ENCODE measurements at regions not wholly inside any gene's neighbourhood (a gene's known extent, or its start where the extent isn't known, plus 50 kb on each side); places are given as distances from the start of the nearest gene placed in this dataset.

GRCh38 chr6:4638641-4639040 lies 137.6 kb upstream of the CDYL start:
- TF ChIP-seq SIN3A (IDR thresholded peaks at IDR 0.05; ENCODE audit: borderline replicate concordance, insufficient read depth, low read length) (no peak), POLR2AphosphoS5 (IDR thresholded peaks at IDR 0.05; ENCODE audit: low read depth, low read length) (no peak), FOXP2 (optimal IDR thresholded peaks at IDR 0.05; ENCODE audit: borderline replicate concordance, extremely low read depth, extremely low read length, insufficient read depth) (no peak)
- TF ChIP-seq, protein P1, sequence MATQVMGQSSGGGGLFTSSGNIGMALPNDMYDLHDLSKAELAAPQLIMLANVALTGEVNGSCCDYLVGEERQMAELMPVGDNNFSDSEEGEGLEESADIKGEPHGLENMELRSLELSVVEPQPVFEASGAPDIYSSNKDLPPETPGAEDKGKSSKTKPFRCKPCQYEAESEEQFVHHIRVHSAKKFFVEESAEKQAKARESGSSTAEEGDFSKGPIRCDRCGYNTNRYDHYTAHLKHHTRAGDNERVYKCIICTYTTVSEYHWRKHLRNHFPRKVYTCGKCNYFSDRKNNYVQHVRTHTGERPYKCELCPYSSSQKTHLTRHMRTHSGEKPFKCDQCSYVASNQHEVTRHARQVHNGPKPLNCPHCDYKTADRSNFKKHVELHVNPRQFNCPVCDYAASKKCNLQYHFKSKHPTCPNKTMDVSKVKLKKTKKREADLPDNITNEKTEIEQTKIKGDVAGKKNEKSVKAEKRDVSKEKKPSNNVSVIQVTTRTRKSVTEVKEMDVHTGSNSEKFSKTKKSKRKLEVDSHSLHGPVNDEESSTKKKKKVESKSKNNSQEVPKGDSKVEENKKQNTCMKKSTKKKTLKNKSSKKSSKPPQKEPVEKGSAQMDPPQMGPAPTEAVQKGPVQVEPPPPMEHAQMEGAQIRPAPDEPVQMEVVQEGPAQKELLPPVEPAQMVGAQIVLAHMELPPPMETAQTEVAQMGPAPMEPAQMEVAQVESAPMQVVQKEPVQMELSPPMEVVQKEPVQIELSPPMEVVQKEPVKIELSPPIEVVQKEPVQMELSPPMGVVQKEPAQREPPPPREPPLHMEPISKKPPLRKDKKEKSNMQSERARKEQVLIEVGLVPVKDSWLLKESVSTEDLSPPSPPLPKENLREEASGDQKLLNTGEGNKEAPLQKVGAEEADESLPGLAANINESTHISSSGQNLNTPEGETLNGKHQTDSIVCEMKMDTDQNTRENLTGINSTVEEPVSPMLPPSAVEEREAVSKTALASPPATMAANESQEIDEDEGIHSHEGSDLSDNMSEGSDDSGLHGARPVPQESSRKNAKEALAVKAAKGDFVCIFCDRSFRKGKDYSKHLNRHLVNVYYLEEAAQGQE (IDR thresholded peaks at IDR 0.05; ENCODE audit: insufficient read depth in 1 of 2, low read depth in 2 of 2, low read length in 2 of 2): no peak

DNA sequence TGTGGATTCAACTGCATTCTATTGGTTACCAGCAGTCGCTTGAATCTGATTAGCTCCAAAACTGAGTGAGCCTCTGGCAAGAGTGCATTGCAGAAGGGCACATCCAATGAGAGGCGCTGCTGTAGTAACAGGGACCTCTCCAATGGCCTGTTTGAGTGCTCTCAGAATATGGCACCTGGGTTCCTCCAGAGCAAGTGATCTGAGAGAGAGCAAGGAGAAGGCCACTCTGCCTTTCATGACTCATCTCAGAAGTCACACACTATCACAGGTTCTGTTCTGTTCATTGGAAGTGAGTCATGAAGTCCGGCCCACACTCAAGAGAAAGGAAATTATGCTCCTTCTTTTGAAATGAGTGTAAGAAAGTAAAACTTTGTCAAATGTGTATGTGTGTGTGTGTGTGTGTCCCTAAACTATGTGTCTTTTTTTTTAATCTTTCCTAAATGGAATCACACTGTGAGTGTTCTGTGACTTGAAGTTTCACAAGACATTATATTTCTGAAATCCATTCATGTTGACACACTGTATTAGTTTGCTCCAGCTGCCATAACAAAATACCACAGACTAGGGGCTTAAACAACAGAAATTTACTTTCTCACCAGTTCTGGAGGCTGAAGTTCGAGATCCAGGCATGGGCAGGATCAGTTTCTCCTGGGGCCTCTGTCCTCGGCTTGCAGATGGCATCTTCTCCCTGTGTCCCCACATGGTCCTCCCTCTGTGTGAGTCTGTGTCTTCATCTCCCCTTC lies 138.3 kb upstream of the CDYL start:
- TF ChIP-seq, protein P1 (IDR thresholded peaks at IDR 0.05; ENCODE audit: insufficient read depth in 1 of 2, low read depth in 2 of 2, low read length in 2 of 2): no peak
- TF ChIP-seq TAF1 (IDR thresholded peaks at IDR 0.05; ENCODE audit: borderline replicate concordance, insufficient read depth, low read length): no peak
- no peak for TF ChIP-seq SIN3A (IDR thresholded peaks at IDR 0.05; ENCODE audit: borderline replicate concordance, insufficient read depth, low read length)
- no peak for TF ChIP-seq FOXP2 (optimal IDR thresholded peaks at IDR 0.05; ENCODE audit: borderline replicate concordance, extremely low read depth, extremely low read length, insufficient read depth)
- no peak for TF ChIP-seq POLR2AphosphoS5 (IDR thresholded peaks at IDR 0.05; ENCODE audit: low read depth, low read length)

GRCh38 chr6:4636881-4637224 lies 139.4 kb upstream of the CDYL start:
- TF ChIP-seq SIN3A (IDR thresholded peaks at IDR 0.05; ENCODE audit: borderline replicate concordance, insufficient read depth, low read length) (no peak), TAF1 (IDR thresholded peaks at IDR 0.05; ENCODE audit: borderline replicate concordance, insufficient read depth, low read length) (no peak), POLR2AphosphoS5 (IDR thresholded peaks at IDR 0.05; ENCODE audit: low read depth, low read length) (no peak), FOXP2 (optimal IDR thresholded peaks at IDR 0.05; ENCODE audit: borderline replicate concordance, extremely low read depth, extremely low read length, insufficient read depth) (no peak)
- TF ChIP-seq, protein P1 (IDR thresholded peaks at IDR 0.05; ENCODE audit: insufficient read depth in 1 of 2, low read depth in 2 of 2, low read length in 2 of 2): no peak

- TF ChIP-seq TAF1 (IDR thresholded peaks at IDR 0.05; ENCODE audit: borderline replicate concordance, insufficient read depth, low read length) (no peak), SIN3A (IDR thresholded peaks at IDR 0.05; ENCODE audit: borderline replicate concordance, insufficient read depth, low read length) (no peak), FOXP2 (optimal IDR thresholded peaks at IDR 0.05; ENCODE audit: borderline replicate concordance, extremely low read depth, extremely low read length, insufficient read depth) (no peak), POLR2AphosphoS5 (IDR thresholded peaks at IDR 0.05; ENCODE audit: low read depth, low read length) (no peak)
- TF ChIP-seq, protein P1 (IDR thresholded peaks at IDR 0.05; ENCODE audit: insufficient read depth in 1 of 2, low read depth in 2 of 2, low read length in 2 of 2): no peak
These were observed 139.9 kb upstream of the CDYL start for GRCh38 chr6:4636191-4636880.

Measured in PFSK-1 (cell line).